ENCODE measurements at regions not wholly inside any gene's neighbourhood (a gene's known extent, or its start where the extent isn't known, plus 50 kb on each side); places are given as distances from the start of the nearest gene placed in this dataset.

GRCh38 chr2:196440413-196440812 is 199.1 kb upstream of the CCDC150 start:
- DNase-seq (ENCODE audit: low read depth) = no peak
- H3K4me3 ChIP-seq (ENCODE audit: low read length) = no peak overlapping the region
- TF ChIP-seq CTCF (conservative IDR thresholded peaks at IDR 0.05; ENCODE audit: low read depth, low read length) = no peak

- no peak for TF ChIP-seq CTCF (conservative IDR thresholded peaks at IDR 0.05; ENCODE audit: low read depth, low read length)
- H3K4me3 ChIP-seq (ENCODE audit: low read length) = no peak overlapping the region
- no peak for DNase-seq (ENCODE audit: low read depth)
These were observed 198.0 kb upstream of the CCDC150 start for GRCh38 chr2:196441527-196441926.

GRCh38 chr2:196442211-196442610 is 197.3 kb upstream of the CCDC150 start:
- DNase-seq (ENCODE audit: low read depth) = no peak
- no peak overlapping the region for H3K4me3 ChIP-seq (ENCODE audit: low read length)
- TF ChIP-seq CTCF (conservative IDR thresholded peaks at IDR 0.05; ENCODE audit: low read depth, low read length) = no peak

- DNase-seq (ENCODE audit: low read depth) = no peak
- H3K4me3 ChIP-seq (ENCODE audit: low read length) = no peak overlapping the region
- no peak for TF ChIP-seq CTCF (conservative IDR thresholded peaks at IDR 0.05; ENCODE audit: low read depth, low read length)
These were observed 195.1 kb upstream of the CCDC150 start for GRCh38 chr2:196444442-196444841.

- DNase-seq (ENCODE audit: low read depth) = no peak
- TF ChIP-seq CTCF (conservative IDR thresholded peaks at IDR 0.05; ENCODE audit: low read depth, low read length) = no peak
- H3K4me3 ChIP-seq (ENCODE audit: low read length) = no peak overlapping the region
These were observed 193.5 kb upstream of the CCDC150 start for GRCh38 chr2:196445991-196446390.

- no peak for DNase-seq (ENCODE audit: low read depth)
- TF ChIP-seq CTCF (conservative IDR thresholded peaks at IDR 0.05; ENCODE audit: low read depth, low read length) = no peak
- H3K4me3 ChIP-seq (ENCODE audit: low read length) = no peak overlapping the region
These were observed 191.0 kb upstream of the CCDC150 start for GRCh38 chr2:196448407-196449079.

- DNase-seq (ENCODE audit: low read depth) = no peak
- TF ChIP-seq CTCF (conservative IDR thresholded peaks at IDR 0.05; ENCODE audit: low read depth, low read length) = no peak
- H3K4me3 ChIP-seq (ENCODE audit: low read length) = no peak overlapping the region
These were observed 190.4 kb upstream of the CCDC150 start for GRCh38 chr2:196449083-196449482.
